NCI-H1694 treated with DMSO at 0.1 percent for 48 hours (cell line): ENCODE measurements at regions not wholly inside any gene's neighbourhood (a gene's known extent, or its start where the extent isn't known, plus 50 kb on each side); places are given as distances from the start of the nearest gene placed in this dataset.

ENCODE experiments used
- DNase-seq: peaks from one replicate; lab custom pipeline; 2025; lab: John Stamatoyannopoulos, UW

GRCh38 chr20:52864916-52865605 lies 107.1 kb upstream of the TSHZ2 start:
- no peak for DNase-seq

GRCh38 chr20:52859156-52859876 lies 112.8 kb upstream of the TSHZ2 start:
- no peak for DNase-seq

DNA sequence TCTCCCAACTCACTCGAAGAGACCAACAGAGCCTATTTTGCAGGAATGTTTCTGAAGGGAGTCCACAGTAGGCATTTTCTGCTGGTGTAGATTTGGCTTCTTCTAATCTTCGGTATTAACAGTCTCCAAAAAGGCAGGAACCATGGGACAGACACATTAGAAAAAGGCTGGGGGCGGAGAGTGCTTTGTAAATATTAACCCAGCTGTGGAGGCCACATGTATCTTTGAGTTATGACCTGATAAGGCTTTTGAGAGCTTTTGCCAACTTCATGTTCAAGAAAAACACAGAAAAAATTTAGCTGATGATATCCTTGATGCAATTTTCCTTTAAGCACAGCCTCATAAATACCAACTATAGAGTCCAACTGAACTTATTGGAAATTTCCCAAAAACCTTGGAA lies 119.4 kb upstream of the TSHZ2 start:
- DNase-seq: no peak

DNA sequence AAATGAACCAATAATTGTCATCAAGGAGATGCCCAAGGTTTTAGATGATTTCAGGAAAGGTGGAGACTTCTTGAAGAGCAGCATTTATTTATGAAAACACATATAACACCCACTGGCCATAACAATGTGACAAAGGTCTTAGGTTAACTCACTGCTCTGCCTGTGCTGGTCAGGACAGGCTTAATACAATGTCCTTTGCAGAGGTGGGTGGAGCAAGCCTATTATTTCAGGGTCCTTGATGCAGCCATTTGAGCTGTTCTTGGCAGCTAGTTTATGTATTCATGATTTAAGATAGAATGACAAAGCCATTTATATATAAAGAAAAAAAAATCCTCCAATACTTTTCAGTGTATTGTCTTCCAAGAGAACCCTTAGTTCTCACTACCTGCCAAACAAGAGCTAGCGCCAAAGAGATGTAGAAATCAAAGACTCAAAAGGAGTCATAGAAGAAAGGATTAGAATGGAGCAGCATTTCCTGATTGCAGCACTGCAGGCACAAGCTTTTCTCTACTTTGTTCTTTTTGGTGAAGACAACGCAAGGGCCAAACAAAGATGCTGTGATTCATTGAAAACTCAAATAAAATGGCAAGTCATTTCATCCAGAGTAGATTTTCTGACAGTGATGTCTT lies 124.3 kb upstream of the TSHZ2 start:
- DNase-seq: no peak

DNA sequence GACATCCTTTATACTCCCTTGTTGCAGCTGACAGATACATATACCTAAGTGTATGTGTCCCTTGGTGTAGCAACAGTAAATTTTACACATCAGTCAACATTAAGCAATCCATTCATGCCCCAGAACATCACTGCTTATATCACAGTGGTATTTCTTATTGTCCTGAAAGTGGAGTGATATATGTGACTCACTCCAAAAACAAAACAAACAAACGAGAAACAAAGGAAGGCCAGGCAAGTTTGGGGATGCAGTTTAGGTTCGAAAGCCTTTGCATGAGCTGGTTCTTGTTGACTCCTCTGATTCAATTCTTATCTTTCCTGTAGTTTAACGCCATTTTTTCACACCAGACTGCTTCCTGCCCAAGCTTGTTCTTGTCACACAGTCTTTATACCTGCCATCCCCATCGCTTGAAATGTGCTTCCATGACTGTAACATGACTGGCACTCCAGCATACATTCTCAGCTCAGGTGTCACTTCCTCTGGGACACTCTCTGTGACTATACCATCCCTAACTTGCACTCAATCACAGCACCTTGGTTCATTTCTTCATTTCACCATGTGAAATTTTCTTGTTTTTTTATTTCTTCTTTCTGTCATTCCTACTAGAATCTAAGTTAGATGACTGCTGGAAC lies 125.0 kb upstream of the TSHZ2 start:
- DNase-seq: no peak

GRCh38 chr20:52845044-52845443 lies 127.1 kb upstream of the TSHZ2 start:
- DNase-seq: no peak

GRCh38 chr20:52843425-52843824 lies 128.7 kb upstream of the TSHZ2 start:
- DNase-seq: no peak

- DNase-seq: no peak
Measured at GRCh38 chr20:52841003-52841402, 131.2 kb upstream of the TSHZ2 start.

DNA sequence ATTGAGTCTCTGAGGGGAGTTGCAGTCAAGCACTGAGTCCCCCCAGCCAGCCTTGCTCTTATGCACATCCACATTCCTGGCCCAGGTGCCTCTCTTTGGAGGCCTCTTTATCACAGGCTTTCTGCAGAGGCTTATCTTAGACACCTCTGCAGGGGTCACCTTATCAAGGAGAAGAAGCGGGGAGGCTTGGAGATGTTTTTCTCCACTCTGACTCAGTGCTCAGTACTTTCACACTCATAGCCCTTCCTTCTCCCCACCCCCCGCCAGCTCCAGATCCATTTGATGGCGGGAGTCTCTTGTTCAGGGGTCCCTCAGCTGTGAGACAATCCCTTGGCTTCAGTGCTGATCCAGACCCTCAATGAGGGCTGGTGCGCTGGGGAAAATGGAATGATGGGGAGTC lies 132.1 kb upstream of the TSHZ2 start:
- DNase-seq: no peak

GRCh38 chr20:52838510-52839241 lies 133.5 kb upstream of the TSHZ2 start:
- no peak for DNase-seq

GRCh38 chr20:52837378-52837777 lies 134.8 kb upstream of the TSHZ2 start:
- DNase-seq: no peak

DNA sequence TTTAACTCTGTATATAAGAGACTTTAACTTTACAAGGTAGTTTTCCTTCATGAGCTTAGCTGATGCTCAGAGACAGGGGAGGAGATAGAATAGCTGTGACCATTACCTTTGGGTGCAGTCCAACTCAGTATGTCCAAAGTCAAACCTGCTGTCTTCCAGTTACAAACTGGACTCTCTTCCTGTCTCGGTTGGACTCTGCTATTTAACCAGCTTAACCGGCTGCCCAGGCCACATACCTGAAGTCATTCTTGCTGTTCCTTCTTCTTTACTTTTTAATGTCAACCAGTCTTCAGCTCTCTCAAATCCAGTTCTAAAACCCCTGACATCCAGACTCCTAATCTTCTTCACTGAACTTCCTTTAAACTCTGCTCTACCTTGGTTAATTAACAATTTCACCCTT lies 138.3 kb upstream of the TSHZ2 start:
- DNase-seq: no peak

- no peak for DNase-seq
Measured at GRCh38 chr20:52832151-52832774, 139.9 kb upstream of the TSHZ2 start.

DNA sequence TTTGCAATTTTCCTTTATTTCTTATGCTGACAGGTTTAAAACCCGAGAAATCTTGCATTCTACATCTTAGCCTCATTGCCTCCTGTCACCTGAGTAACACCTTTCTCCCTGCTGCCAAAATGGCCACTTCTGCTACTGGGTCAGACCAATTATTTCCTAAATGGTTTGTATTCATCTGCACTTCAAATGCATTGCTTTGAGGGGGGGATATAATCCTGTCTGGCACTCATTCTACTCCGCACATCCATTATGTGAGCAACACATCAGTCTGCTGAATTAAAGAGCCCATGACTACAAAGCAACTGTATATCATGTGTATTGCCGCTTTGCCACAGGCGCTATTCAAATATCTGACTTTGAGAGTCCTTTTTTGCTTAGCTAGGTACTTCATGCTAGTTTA lies 141.6 kb upstream of the TSHZ2 start:
- no peak for DNase-seq

DNA sequence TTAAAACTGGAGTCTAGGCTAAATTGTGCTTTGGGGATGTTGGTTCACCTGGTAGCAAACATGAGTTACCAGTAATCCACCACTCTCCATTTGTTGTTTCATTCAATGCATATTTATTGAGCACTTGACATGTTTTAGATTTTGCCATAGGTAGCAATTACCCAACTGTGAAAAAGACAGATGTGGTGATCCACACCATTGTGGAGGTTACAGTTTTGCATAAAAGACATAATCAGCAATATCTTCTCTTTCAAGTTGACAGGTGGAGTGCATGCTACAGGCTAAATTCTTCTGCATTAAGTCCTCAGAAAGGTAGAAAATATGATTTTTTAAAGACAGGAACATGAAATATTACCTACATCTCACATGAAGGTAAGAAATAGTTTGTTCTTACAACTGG lies 143.0 kb upstream of the TSHZ2 start:
- DNase-seq: no peak

DNA sequence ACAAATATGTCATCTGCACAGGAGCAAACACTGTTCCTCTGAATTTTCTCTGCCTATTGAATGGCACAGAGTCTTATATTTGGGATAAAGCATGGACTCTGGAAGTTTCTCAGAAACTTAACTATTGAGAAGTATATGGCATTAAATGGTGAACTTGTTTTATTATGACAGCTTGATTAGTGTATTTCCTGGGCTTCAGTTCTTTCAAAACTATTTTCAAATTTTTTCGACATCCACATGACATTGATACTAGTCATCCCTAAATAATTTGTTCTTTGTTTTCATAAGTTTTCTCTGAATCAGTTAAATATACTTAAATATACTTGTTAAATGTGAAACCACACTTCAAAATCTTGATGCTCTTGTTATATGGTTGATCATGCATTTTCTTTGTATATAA lies 144.0 kb upstream of the TSHZ2 start:
- no peak for DNase-seq

GRCh38 chr20:52826722-52827121 lies 145.4 kb upstream of the TSHZ2 start:
- DNase-seq: no peak

- no peak for DNase-seq
Measured at GRCh38 chr20:52826321-52826720, 145.8 kb upstream of the TSHZ2 start.

DNA sequence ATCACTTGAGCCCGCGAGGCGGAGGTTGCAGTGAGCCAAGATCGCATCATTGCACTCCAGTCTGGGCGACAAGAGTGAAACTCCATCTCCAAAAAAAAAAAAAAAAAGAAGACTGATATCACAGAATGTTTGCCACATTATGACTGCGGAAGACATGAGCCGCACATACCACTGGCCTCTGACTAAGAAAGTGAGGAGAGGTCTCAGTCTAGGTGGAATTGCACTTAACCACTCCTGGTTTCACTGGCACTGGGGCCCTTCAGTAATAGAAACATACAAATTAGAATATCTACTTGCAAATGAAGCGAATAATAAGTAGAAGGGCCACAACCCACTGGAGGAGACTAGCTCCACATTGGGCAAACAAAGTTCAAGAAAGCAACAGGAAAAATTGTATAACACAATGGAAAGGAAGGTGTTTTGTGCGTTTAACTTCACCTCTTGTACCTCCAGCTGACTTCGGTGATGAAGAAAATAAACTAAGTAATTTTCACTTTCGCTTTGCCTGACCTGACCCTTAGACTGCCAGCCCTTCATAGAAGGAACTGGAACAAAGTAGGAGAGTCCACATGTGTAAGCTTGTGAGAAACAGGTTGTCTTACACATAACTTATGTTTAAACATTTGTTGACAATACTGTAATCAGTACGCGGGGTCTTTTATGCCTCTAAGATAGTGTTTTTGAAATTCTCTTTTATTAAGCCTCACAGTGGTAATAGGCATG lies 147.5 kb upstream of the TSHZ2 start:
- DNase-seq: no peak

DNA sequence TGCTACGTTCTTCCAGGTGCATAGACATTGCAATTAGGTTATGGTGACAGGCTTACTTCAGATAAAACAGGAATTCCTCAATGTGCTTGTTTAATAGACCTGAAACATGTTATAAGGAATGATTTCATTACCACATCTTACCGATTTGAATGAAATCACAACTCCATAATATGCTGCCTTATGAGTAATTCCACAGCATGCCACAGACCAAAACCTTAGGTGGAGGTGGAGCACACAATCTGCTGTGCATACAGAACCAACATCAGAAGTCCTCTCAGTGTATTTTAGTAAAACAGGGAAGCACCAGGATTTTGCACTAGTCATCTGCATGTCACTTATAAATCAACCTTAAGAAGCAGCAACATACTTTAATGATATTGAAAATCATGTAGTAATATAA lies 148.9 kb upstream of the TSHZ2 start:
- DNase-seq: no peak

GRCh38 chr20:52820641-52821292 lies 151.4 kb upstream of the TSHZ2 start:
- DNase-seq: no peak
